Kidney (tissue), 13 donors: ENCODE measurements at regions not wholly inside any gene's neighbourhood (a gene's known extent, or its start where the extent isn't known, plus 50 kb on each side); places are given as distances from the start of the nearest gene placed in this dataset.

ENCODE experiments used
- DNase-seq, 5 donors: peaks; one replicate each; pipeline ENCODE4 v3.0.0-alpha.2; 2013 to 2020
- FAIRE-seq: peaks from 2 replicates; lab custom pipeline; 2012; peaks lifted over from hg19 to GRCh38; lab: Jason Lieb, UNC
- H3K27ac ChIP-seq, 2 donors: one replicate each; pipeline ENCODE4 v1.7.0; 2013; ENCODE audit warnings: low read depth in 2 of 2, low read length in 2 of 2, inconsistent platforms in 1 of 2
- H3K27me3 ChIP-seq: one replicate; pipeline ENCODE4 v1.7.1; 2013; ENCODE audit warnings: low read length, inconsistent platforms; ENCODE audit not compliant: control insufficient read depth, insufficient read depth
- H3K36me3 ChIP-seq, 3 donors: one replicate each; pipeline versions ENCODE4 v1.7.0 to v1.7.1; 2013; ENCODE audit warnings: low read length in 3 of 3, control low read depth in 1 of 3, inconsistent platforms in 1 of 3; ENCODE audit not compliant: insufficient read depth in 3 of 3, control insufficient read depth in 2 of 3
- H3K4me1 ChIP-seq, 3 donors: one replicate each; pipeline versions ENCODE4 v1.7.0 to v1.7.1; 2013; ENCODE audit warnings: low read length in 3 of 3, inconsistent platforms in 1 of 3, low read depth in 1 of 3; ENCODE audit not compliant: control insufficient read depth in 2 of 3, insufficient read depth in 2 of 3
- H3K4me3 ChIP-seq, 3 donors: one replicate each; pipeline versions ENCODE4 v1.7.0 to v1.8.1; 2013; ENCODE audit warnings: low read length in 3 of 3, control low read depth in 1 of 3, inconsistent platforms in 1 of 3
- H3K9ac ChIP-seq, 3 donors: one replicate each; pipeline versions ENCODE4 v1.7.0 to v1.7.1; 2013; ENCODE audit warnings: low read length in 3 of 3, control low read depth in 1 of 3, inconsistent platforms in 1 of 3
- H3K9me3 ChIP-seq, 3 donors: one replicate each; pipeline versions ENCODE4 v1.7.0 to v1.7.1; 2013; ENCODE audit warnings: low read length in 3 of 3, control low read depth in 1 of 3, inconsistent platforms in 1 of 3; ENCODE audit not compliant: control insufficient read depth in 2 of 3, insufficient read depth in 1 of 3
- CTCF ChIP-seq: IDR thresholded peaks from 3 replicates; pipeline ENCODE4 v1.5.1; 2012; ENCODE audit warnings: mild to moderate bottlenecking, moderate library complexity, borderline replicate concordance; ENCODE audit not compliant: insufficient read depth; ENCODE audit errors: extremely low read depth
- intact Hi-C: fragments of 100-400 bp; cut with DNase I; formaldehyde crosslinking; loops from one replicate; pipeline ENCODE4 v1.11.1; 2022
- donor health status: control.
- donor health status: control.
- donor health status: control.
- donor health status: control.
- donor health status: control.
- donor health status: DM: yes; HTN: yes; CAD: no.
- donor health status: Normal renal cell carcinoma (clear cell type).

- H3K36me3 ChIP-seq, result no peaks in the 10 kb centered on the region
- FAIRE-seq (no peak), DNase-seq (peak in 2 of 5 donors; percentile 10 to 15)
- no peaks in the 10 kb centered on the region for H3K4me1 ChIP-seq
- H3K4me3 ChIP-seq, result no peak overlapping the region
- H3K9ac ChIP-seq, result no peak overlapping the region
- intact Hi-C loops, result no loop called here
- H3K27me3 ChIP-seq, result no peaks in the 10 kb centered on the region
- TF ChIP-seq CTCF, result no peak
- H3K27ac ChIP-seq, result no peak overlapping the region
- no peaks in the 10 kb centered on the region for H3K9me3 ChIP-seq
Observed at GRCh38 chr3:27596921-27597320, 112.7 kb upstream of the SLC4A7 start.

- intact Hi-C loops, result no loop called here
- Histone ChIP-seq H3K27ac (no peak overlapping the region), H3K27me3 (no peaks in the 10 kb centered on the region), H3K4me1 (peaks cover 0 to 3% (median 0%) of the 10 kb centered on the region in 3 donors), H3K9me3 (no peaks in the 10 kb centered on the region), H3K9ac (no peak overlapping the region), H3K4me3 (no peak overlapping the region), H3K36me3 (no peaks in the 10 kb centered on the region)
- FAIRE-seq (no peak), DNase-seq (peak in 3 of 5 donors; percentile 14 to 82 (median 42))
- no peak for TF ChIP-seq CTCF
Observed at GRCh38 chr3:27596334-27596841, 112.2 kb upstream of the SLC4A7 start.

GRCh38 chr3:27594096-27594690, 110.0 kb upstream of the SLC4A7 start:
- H3K27me3 ChIP-seq, result no peaks in the 10 kb centered on the region
- no peak overlapping the region for H3K27ac ChIP-seq
- H3K9me3 ChIP-seq, result no peaks in the 10 kb centered on the region
- H3K4me3 ChIP-seq, result no peak overlapping the region
- no peak for FAIRE-seq
- no peak for TF ChIP-seq CTCF
- H3K9ac ChIP-seq, result no peak overlapping the region
- DNase-seq, result no peak
- intact Hi-C loops, result no loop called here
- no peaks in the 10 kb centered on the region for H3K36me3 ChIP-seq
- peaks cover 0 to 7% (median 0%) of the 10 kb centered on the region in 3 donors for H3K4me1 ChIP-seq
